Neural cell (in vitro differentiated cells): ENCODE measurements at regions not wholly inside any gene's neighbourhood (a gene's known extent, or its start where the extent isn't known, plus 50 kb on each side); places are given as distances from the start of the nearest gene placed in this dataset.

Experiments used
- MXI1 ChIP-seq: fragments of 450-650 bp; conservative IDR thresholded peaks from 2 replicates; pipeline ENCODE4 v1.6.1; 2014; ENCODE audit warnings: antibody characterized with exemption, mild to moderate bottlenecking; ENCODE audit not compliant: poor library complexity, severe bottlenecking
- POLR2AphosphoS5 ChIP-seq: IDR thresholded peaks from 2 replicates; pipeline ENCODE4 v1.6.1; 2012
- SMC3 ChIP-seq: fragments of 450-650 bp; conservative IDR thresholded peaks from 2 replicates; pipeline ENCODE4 v1.6.1; 2014; ENCODE audit warnings: antibody characterized with exemption, mild to moderate bottlenecking, moderate library complexity; ENCODE audit not compliant: poor library complexity
- TAF1 ChIP-seq: IDR thresholded peaks from 2 replicates; pipeline ENCODE4 v1.6.1; 2012; ENCODE audit warnings: low read depth
- TF ChIP-seq, protein P1 (sequence below): fragments of 450-650 bp; IDR thresholded peaks from 2 replicates; pipeline ENCODE4 v1.5.1; 2014; ENCODE audit warnings: antibody characterized with exemption, mild to moderate bottlenecking, moderate library complexity; ENCODE audit not compliant: poor library complexity, severe bottlenecking

DNA sequence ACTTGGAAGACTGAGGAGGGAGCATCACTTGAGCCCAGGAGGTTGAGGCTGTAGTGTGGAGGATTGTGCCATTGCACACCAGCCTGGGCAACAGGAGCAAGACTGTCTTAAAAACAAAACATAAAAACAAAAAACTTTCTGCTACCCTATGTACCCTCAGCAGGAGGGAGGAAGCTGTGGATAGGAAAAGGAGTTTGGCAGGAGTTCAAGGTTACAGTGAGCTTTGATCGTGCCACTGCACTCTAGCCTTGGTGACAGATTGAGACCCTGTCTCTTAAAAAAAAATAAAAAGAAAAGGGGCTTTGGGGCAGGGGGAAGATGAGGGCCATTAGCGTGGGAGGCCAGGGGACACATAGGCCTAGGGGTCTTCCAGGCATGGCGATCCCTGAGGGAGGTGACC is 135.7 kb downstream of the DHX35 start:
- TF ChIP-seq SMC3 = no peak
- TF ChIP-seq, protein P1, sequence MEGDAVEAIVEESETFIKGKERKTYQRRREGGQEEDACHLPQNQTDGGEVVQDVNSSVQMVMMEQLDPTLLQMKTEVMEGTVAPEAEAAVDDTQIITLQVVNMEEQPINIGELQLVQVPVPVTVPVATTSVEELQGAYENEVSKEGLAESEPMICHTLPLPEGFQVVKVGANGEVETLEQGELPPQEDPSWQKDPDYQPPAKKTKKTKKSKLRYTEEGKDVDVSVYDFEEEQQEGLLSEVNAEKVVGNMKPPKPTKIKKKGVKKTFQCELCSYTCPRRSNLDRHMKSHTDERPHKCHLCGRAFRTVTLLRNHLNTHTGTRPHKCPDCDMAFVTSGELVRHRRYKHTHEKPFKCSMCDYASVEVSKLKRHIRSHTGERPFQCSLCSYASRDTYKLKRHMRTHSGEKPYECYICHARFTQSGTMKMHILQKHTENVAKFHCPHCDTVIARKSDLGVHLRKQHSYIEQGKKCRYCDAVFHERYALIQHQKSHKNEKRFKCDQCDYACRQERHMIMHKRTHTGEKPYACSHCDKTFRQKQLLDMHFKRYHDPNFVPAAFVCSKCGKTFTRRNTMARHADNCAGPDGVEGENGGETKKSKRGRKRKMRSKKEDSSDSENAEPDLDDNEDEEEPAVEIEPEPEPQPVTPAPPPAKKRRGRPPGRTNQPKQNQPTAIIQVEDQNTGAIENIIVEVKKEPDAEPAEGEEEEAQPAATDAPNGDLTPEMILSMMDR = no peak
- TF ChIP-seq MXI1 = no peak
- no peak for TF ChIP-seq TAF1
- no peak for TF ChIP-seq POLR2AphosphoS5
